Vagina (tissue), 2 donors: ENCODE measurements at regions not wholly inside any gene's neighbourhood (a gene's known extent, or its start where the extent isn't known, plus 50 kb on each side); places are given as distances from the start of the nearest gene placed in this dataset.

Experiments used
- POLR2A ChIP-seq, 2 donors: fragments of 450-650 bp; IDR thresholded peaks; one replicate each; pipeline ENCODE4 v1.6.1; 2017; ENCODE audit warnings: antibody characterized with exemption in 2 of 2, mild to moderate bottlenecking in 2 of 2, moderate library complexity in 2 of 2
- POLR2AphosphoS5 ChIP-seq, 2 donors: sonication (generic); formaldehyde crosslinking; IDR thresholded peaks; one replicate each; pipeline ENCODE4 v1.9.0; 2017; ENCODE audit warnings: antibody characterized with exemption in 2 of 2, mild to moderate bottlenecking in 2 of 2, low read depth in 1 of 2; ENCODE audit not compliant: insufficient read depth in 1 of 2
- TF ChIP-seq, protein P1 (sequence below), 3 experiments: fragments of 450-650 bp in 2 of 3; fragments of 200-600 bp in 1 of 3; sonication (generic) in 1 of 3; IDR thresholded peaks; one replicate each; pipeline ENCODE4 v1.5.1; 2017 to 2019; ENCODE audit warnings: antibody characterized with exemption in 3 of 3, mild to moderate bottlenecking in 2 of 3, moderate library complexity in 2 of 3

DNA sequence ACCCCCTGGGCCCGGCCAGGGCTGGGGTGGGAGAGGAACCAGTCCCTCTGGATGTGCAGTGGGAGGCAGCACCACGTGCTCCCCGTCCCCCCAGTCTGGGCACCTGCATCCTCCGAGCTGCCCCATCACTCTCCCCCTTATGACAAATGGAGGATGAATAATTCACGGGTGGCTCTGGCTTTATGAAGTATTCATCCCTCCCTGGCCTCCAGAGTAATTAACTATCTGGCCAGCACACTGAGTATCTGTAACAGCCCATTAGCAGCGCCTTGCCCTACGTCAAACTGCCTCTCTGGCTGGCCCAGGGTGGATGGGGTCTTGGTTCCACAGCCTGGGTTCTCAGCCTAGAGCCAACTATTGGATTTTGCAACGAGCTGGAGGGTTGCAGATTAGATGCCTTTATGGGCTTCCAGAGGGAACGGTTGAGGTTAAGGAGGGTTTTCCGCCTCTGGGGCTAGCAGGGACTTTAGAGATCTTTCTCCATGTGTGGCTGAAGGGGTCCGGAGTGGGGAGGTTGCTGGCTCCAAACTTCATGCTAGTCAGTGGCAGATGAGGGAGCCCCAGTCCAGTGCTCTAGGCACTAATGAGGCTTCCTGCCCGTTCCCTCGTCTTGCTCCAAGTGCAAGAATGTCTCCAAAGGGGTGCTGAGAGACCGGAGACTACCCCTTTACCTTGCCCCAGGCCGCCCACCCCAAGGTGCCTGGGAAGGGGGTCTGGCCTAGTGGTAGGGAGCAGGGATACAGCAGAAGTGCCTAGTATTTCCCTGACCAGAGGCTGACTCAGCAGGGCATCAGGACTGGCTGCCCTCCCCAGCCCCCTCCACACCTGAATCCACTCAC is 53.5 kb upstream of the MLN start:
- TF ChIP-seq, protein P1, sequence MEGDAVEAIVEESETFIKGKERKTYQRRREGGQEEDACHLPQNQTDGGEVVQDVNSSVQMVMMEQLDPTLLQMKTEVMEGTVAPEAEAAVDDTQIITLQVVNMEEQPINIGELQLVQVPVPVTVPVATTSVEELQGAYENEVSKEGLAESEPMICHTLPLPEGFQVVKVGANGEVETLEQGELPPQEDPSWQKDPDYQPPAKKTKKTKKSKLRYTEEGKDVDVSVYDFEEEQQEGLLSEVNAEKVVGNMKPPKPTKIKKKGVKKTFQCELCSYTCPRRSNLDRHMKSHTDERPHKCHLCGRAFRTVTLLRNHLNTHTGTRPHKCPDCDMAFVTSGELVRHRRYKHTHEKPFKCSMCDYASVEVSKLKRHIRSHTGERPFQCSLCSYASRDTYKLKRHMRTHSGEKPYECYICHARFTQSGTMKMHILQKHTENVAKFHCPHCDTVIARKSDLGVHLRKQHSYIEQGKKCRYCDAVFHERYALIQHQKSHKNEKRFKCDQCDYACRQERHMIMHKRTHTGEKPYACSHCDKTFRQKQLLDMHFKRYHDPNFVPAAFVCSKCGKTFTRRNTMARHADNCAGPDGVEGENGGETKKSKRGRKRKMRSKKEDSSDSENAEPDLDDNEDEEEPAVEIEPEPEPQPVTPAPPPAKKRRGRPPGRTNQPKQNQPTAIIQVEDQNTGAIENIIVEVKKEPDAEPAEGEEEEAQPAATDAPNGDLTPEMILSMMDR (IDR thresholded peaks at IDR 0.05) = no peak
- TF ChIP-seq POLR2AphosphoS5 (IDR thresholded peaks at IDR 0.05; ENCODE audit: insufficient read depth in 1 of 2, low read depth in 1 of 2) (no peak), POLR2A (IDR thresholded peaks at IDR 0.05) (no peak)
